Neuronal stem cell (in vitro differentiated cells): ENCODE measurements at regions not wholly inside any gene's neighbourhood (a gene's known extent, or its start where the extent isn't known, plus 50 kb on each side); places are given as distances from the start of the nearest gene placed in this dataset.

Experiments used
- DNase-seq: peaks from one replicate; pipeline ENCODE4 v3.0.0-alpha.2; 2013; ENCODE audit warnings: low spot score
- H2AFZ ChIP-seq: one replicate; pipeline ENCODE4 v1.6.1; 2013; ENCODE audit warnings: mild to moderate bottlenecking, low read length, inconsistent platforms
- H2AK5ac ChIP-seq: 2 replicates; pipeline ENCODE4 v1.6.1; 2013; ENCODE audit warnings: low read depth, mild to moderate bottlenecking, inconsistent platforms, low read length, moderate library complexity, mixed read lengths
- H2BK120ac ChIP-seq: 2 replicates; pipeline ENCODE4 v1.6.1; 2013; ENCODE audit warnings: low read depth, mild to moderate bottlenecking, inconsistent platforms, low read length, moderate library complexity, mixed read lengths
- H2BK12ac ChIP-seq: one replicate; pipeline ENCODE4 v1.6.1; 2013; ENCODE audit warnings: low read length, inconsistent platforms
- H2BK15ac ChIP-seq: 2 replicates; pipeline ENCODE4 v1.6.1; 2013; ENCODE audit warnings: mild to moderate bottlenecking, low read length, inconsistent platforms, mixed read lengths
- H2BK5ac ChIP-seq: one replicate; pipeline ENCODE4 v1.6.1; 2013; ENCODE audit warnings: inconsistent platforms, mild to moderate bottlenecking, low read length, moderate library complexity
- H3K14ac ChIP-seq: one replicate; pipeline ENCODE4 v1.6.1; 2013; ENCODE audit warnings: low read length, inconsistent platforms
- H3K18ac ChIP-seq: 2 replicates; pipeline ENCODE4 v1.6.1; 2013; ENCODE audit warnings: low read length, inconsistent platforms
- H3K23ac ChIP-seq: 2 replicates; pipeline ENCODE4 v1.6.1; 2013; ENCODE audit warnings: low read depth, mild to moderate bottlenecking, mixed read lengths, low read length, inconsistent platforms; ENCODE audit not compliant: poor library complexity
- H3K27ac ChIP-seq: replicated peaks from 3 replicates; pipeline ENCODE4 v1.5.1; 2013; ENCODE audit warnings: low read length, inconsistent platforms
- H3K27me3 ChIP-seq, 3 experiments: 2 replicates each; pipeline ENCODE4 v1.6.1; 2013; ENCODE audit warnings: low read length in 3 of 3, mild to moderate bottlenecking in 2 of 3, inconsistent platforms in 1 of 3, low read depth in 1 of 3, mixed read lengths in 1 of 3, moderate library complexity in 1 of 3; ENCODE audit not compliant: control insufficient read depth in 3 of 3, insufficient read depth in 3 of 3
- H3K36me3 ChIP-seq, 2 donors: replicated peaks in 1 of 2; 2 replicates each; pipeline ENCODE4 v1.6.1; 2013; ENCODE audit warnings: low read length in 2 of 2; ENCODE audit not compliant: control insufficient read depth in 2 of 2, insufficient read depth in 2 of 2
- H3K4ac ChIP-seq: 2 replicates; pipeline ENCODE4 v1.6.1; 2013; ENCODE audit warnings: inconsistent platforms, mild to moderate bottlenecking, low read length, moderate library complexity
- H3K4me1 ChIP-seq, 2 donors: 1 replicate in 1 of 2; 2 replicates in 1 of 2; pipeline ENCODE4 v1.6.1; 2013; ENCODE audit warnings: low read length in 2 of 2, low read depth in 1 of 2; ENCODE audit not compliant: control insufficient read depth in 2 of 2, insufficient read depth in 1 of 2
- H3K4me2 ChIP-seq: one replicate; pipeline ENCODE4 v1.6.1; 2013; ENCODE audit warnings: mild to moderate bottlenecking, low read length, inconsistent platforms; ENCODE audit not compliant: insufficient read depth, poor library complexity, severe bottlenecking
- H3K4me3 ChIP-seq, 2 donors: 2 replicates each; pipeline ENCODE4 v1.5.1; 2013; ENCODE audit warnings: low read length in 2 of 2, mild to moderate bottlenecking in 2 of 2, inconsistent platforms in 1 of 2, moderate library complexity in 1 of 2
- H3K79me1 ChIP-seq: one replicate; pipeline ENCODE4 v1.6.1; 2013; ENCODE audit warnings: low read depth, mild to moderate bottlenecking, inconsistent platforms, low read length, moderate library complexity
- H3K9ac ChIP-seq: one replicate; pipeline ENCODE4 v1.6.1; 2013; ENCODE audit warnings: mild to moderate bottlenecking, low read depth, low read length, inconsistent platforms; ENCODE audit not compliant: poor library complexity
- H3K9me3 ChIP-seq, 2 donors: replicated peaks in 1 of 2; 2 replicates each; pipeline versions ENCODE3 to v1.6.1; 2013; ENCODE audit warnings: low read length in 2 of 2, mild to moderate bottlenecking in 2 of 2, inconsistent platforms in 1 of 2, low read depth in 1 of 2, mixed read lengths in 1 of 2, moderate library complexity in 1 of 2; ENCODE audit not compliant: control insufficient read depth in 2 of 2, insufficient read depth in 1 of 2
- H4K8ac ChIP-seq: one replicate; pipeline ENCODE4 v1.6.1; 2013; ENCODE audit warnings: low read depth, mild to moderate bottlenecking, inconsistent platforms, low read length, moderate library complexity
- H4K91ac ChIP-seq: one replicate; pipeline ENCODE4 v1.6.1; 2013; ENCODE audit warnings: low read length, low read depth, mild to moderate bottlenecking, inconsistent platforms; ENCODE audit not compliant: poor library complexity
- WGBS, 2 donors: extraction: QIAGEN DNeasy Blood & Tissue Kit; methylation state at CpG; one replicate each; pipeline ENCODE4 v1.1.7; 2013; ENCODE audit warnings: missing lambda C conversion rate in 2 of 2, mixed read lengths in 1 of 2; ENCODE audit not compliant: insufficient read length in 2 of 2, insufficient replicate concordance in 1 of 2; ENCODE audit errors: extremely low coverage in 2 of 2; 5-methylcytosine and 5-hydroxymethylcytosine counted together

DNA sequence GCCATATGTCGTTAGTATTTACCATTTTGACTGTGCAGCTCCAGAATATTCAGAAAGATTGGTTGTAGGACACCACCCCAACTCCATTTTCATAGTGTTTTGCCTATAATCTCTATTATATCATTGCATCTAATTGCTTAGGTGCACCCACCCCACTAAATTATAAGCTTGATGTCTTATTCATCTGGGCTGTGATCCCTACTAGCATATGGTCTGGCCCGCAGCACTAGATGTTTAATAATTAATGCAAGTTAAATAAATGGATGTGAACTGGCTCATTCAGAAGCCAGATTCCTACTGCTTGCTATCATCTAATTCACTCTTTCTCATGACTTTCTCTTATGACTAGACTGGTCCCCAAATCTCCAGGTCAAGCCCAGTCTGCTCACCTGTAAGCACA lies 143.5 kb downstream of the RELL1 start:
- H3K27me3 ChIP-seq = no peaks in the 10 kb centered on the region
- no CpG with 5 or more reads among the region's 2 CpGs for WGBS, 2 donors
- H2BK5ac ChIP-seq = no peak overlapping the region
- H3K4me3 ChIP-seq = no peak overlapping the region
- H4K8ac ChIP-seq = no peak overlapping the region
- no peak overlapping the region for H3K14ac ChIP-seq
- H2BK15ac ChIP-seq = no peak overlapping the region
- no peaks in the 10 kb centered on the region for H3K79me1 ChIP-seq
- no peak overlapping the region for H3K23ac ChIP-seq
- no peak overlapping the region for H3K18ac ChIP-seq
- H3K4me1 ChIP-seq = peaks cover 13 to 14% of the 10 kb centered on the region in 2 donors
- H3K36me3 ChIP-seq = no peaks in the 10 kb centered on the region
- H2BK12ac ChIP-seq = no peak overlapping the region
- H3K9ac ChIP-seq = no peak overlapping the region
- H2AK5ac ChIP-seq = no peak overlapping the region
- H3K4ac ChIP-seq = no peak overlapping the region
- H3K27ac ChIP-seq = no peak overlapping the region
- no peak overlapping the region for H2BK120ac ChIP-seq
- H3K4me2 ChIP-seq = no peak overlapping the region
- no peak overlapping the region for H4K91ac ChIP-seq
- H2AFZ ChIP-seq = no peak overlapping the region
- DNase-seq = no peak
- H3K9me3 ChIP-seq = peaks cover 0 to 7% of the 10 kb centered on the region in 2 donors

DNA sequence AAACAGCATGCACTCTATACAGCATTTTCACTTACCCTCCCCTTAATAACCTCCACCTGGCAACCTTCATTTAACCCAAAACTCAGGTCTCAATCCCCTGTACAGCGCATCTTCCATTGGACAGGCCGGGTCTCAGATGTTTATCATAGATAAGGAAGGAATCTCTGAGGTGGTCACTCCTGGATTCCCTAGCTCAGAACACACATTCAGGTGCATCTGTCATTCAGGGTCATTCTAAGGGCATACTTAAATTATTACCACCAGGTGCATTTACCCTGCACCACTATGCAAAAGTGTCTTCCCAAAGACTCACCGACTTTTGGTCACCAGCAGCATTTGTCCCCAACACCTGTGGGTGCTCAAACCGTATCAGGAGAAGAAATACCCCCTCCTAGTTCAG lies 144.2 kb downstream of the RELL1 start:
- Histone ChIP-seq H4K8ac (no peak overlapping the region), H3K14ac (no peak overlapping the region), H3K36me3 (no peaks in the 10 kb centered on the region), H3K27me3 (no peaks in the 10 kb centered on the region), H2BK15ac (no peak overlapping the region), H3K9me3 (peaks cover 0 to 7% of the 10 kb centered on the region in 2 donors), H3K79me1 (no peaks in the 10 kb centered on the region), H4K91ac (no peak overlapping the region), H3K4ac (no peak overlapping the region), H2AK5ac (no peak overlapping the region), H2BK12ac (no peak overlapping the region), H2BK120ac (no peak overlapping the region), H3K4me3 (no peak overlapping the region), H3K4me2 (no peak overlapping the region), H3K18ac (no peak overlapping the region), H2AFZ (no peak overlapping the region), H2BK5ac (no peak overlapping the region), H3K4me1 (peaks cover 13 to 14% of the 10 kb centered on the region in 2 donors), H3K23ac (no peak overlapping the region), H3K27ac (no peak overlapping the region), H3K9ac (no peak overlapping the region)
- no CpG with 5 or more reads among the region's 4 CpGs for WGBS, 2 donors
- no peak for DNase-seq

DNA sequence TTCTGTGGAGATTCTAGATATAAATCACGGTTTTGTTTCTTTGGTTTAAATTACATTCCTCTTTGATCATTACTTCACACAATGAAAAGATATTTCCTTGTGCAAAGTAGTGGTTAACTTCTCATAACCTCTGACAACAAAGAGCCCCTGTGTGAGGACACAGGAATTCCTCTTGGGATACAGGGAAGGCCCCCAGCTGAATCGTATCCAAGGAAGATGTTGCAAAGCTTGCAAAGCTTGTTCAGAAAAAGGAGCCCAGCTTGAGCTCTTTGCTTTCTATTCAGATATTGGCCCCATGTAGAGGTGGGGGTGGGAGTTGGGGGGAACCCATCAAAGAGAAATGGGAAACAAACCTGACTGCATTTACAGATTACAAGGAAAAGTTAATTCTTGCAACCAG lies 145.7 kb downstream of the RELL1 start:
- Histone ChIP-seq H3K14ac (no peak overlapping the region), H3K9ac (no peak overlapping the region), H3K27me3 (no peaks in the 10 kb centered on the region), H2BK120ac (no peak overlapping the region), H3K36me3 (no peaks in the 10 kb centered on the region), H3K79me1 (no peaks in the 10 kb centered on the region), H3K27ac (peak overlapping the region; percentile 47), H3K23ac (no peak overlapping the region), H2BK15ac (no peak overlapping the region), H3K4me3 (no peak overlapping the region), H3K4me1 (peaks cover 13 to 14% of the 10 kb centered on the region in 2 donors), H4K8ac (no peak overlapping the region), H3K4me2 (no peak overlapping the region), H3K4ac (no peak overlapping the region), H3K18ac (no peak overlapping the region), H3K9me3 (peaks cover 0 to 2% of the 10 kb centered on the region in 2 donors), H2AFZ (no peak overlapping the region), H2BK12ac (no peak overlapping the region), H2AK5ac (no peak overlapping the region), H2BK5ac (no peak overlapping the region), H4K91ac (no peak overlapping the region)
- DNase-seq = peak; percentile 33
- WGBS, 2 donors = no CpG with 5 or more reads among the region's 2 CpGs

DNA sequence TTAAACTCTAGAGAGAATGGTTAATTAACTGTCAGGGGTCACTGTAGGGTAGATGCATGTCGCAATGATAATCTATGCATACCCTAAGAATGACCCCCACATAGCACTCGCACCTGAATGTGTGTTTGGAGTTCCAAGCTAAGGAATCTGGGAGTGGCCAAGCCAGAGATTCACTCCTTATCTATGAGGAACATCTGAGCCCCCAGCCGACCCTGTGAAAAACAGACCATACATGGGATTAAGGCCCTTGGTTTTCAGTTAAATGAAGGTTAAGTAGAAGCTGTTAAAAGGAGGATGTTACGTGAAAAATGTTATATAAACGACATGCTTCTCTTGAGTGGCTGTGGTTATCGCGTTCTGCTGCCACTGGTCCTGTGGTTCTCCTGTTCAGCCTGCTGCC lies 147.2 kb downstream of the RELL1 start:
- no peak overlapping the region for H3K4ac ChIP-seq
- no peak overlapping the region for H3K14ac ChIP-seq
- no peak overlapping the region for H2BK12ac ChIP-seq
- H3K9me3 ChIP-seq = no peaks in the 10 kb centered on the region
- H2AFZ ChIP-seq = no peak overlapping the region
- no peak overlapping the region for H3K27ac ChIP-seq
- H3K4me1 ChIP-seq = peaks cover 14% of the 10 kb centered on the region in 2 donors
- H3K9ac ChIP-seq = no peak overlapping the region
- no peaks in the 10 kb centered on the region for H3K27me3 ChIP-seq
- no peak overlapping the region for H3K23ac ChIP-seq
- no peak overlapping the region for H4K91ac ChIP-seq
- no peak overlapping the region for H3K4me3 ChIP-seq
- no peak overlapping the region for H4K8ac ChIP-seq
- no peak overlapping the region for H3K18ac ChIP-seq
- no peak overlapping the region for H3K4me2 ChIP-seq
- H2BK15ac ChIP-seq = no peak overlapping the region
- no peaks in the 10 kb centered on the region for H3K79me1 ChIP-seq
- H2BK5ac ChIP-seq = no peak overlapping the region
- WGBS, 2 donors = 100% methylated on average over 1 of the region's 7 CpGs; no CpG with 5 or more reads in 1 of the 2 donors
- no peaks in the 10 kb centered on the region for H3K36me3 ChIP-seq
- no peak overlapping the region for H2BK120ac ChIP-seq
- no peak overlapping the region for H2AK5ac ChIP-seq
- no peak for DNase-seq
